Activated naive CD4-positive, alpha-beta T cell (primary cell): ENCODE measurements at regions not wholly inside any gene's neighbourhood (a gene's known extent, or its start where the extent isn't known, plus 50 kb on each side); places are given as distances from the start of the nearest gene placed in this dataset.

Experiments used
- DNase-seq, 4 experiments: peaks; one replicate each; lab custom pipeline; 2025; lab: John Stamatoyannopoulos, UW

DNA sequence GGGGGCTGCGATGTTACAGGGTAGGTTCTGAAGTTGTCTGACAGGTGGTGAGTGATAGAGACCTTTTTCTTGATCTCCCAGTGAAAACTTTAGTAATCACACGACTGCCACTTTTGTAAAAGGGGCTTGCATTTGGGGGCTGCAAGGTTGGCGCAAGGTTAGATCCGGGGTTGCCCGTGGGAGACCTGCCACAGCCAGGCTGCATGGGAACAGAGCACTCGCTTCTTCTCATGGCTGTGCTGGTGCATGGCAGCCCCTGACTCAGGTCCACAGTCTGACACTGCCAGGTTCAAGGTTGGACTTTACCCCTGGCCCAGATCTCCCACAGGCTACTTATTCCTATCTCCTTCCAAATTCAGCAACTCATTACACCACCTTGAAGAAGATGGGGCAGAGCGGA is 1190.4 kb downstream of the UQCRFS1 start:
- no peak for DNase-seq

DNA sequence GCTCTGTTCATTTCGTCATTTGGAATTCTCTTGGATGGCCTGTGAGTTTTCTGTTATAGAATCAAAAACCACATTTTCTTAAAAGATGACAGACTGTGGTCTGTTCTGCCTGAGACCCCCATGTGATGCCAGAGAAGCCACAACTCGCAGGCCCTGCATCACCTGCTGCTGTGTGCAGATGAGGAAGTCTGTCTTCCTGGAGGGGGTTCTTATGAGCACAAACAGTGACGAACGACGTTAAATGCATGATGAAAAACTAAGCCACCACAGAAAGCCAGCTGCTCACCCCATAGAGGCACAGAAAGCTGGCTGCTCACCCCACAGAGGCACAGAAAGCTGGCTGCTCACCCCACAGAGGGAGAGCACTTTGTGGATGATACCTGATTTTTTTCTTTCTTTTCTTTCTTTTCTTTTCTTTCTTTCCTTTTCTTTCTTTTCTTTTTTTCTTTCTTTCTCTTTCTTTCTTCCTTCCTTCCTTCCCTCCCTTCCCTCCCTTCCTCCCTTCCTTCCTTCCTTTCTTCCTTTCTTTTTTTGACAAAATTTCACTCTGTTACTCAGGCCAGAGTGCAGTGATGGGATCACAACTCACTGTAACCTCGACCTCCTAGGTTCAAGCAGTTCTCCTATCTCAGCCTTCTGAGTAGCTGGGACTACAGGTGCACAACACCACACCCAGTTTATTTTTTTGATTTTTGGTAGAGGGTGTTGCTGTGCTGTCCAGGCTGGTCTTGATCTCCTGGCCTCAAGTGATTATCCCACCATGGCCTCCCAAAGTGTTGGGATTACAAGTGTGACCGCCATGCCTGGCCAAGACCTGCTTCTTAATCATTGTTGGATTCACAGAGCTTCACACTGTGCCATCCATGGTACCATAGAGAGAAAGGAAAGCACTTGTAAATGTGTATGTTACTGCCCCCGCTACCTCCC is 1191.4 kb downstream of the UQCRFS1 start:
- no peak for DNase-seq

DNA sequence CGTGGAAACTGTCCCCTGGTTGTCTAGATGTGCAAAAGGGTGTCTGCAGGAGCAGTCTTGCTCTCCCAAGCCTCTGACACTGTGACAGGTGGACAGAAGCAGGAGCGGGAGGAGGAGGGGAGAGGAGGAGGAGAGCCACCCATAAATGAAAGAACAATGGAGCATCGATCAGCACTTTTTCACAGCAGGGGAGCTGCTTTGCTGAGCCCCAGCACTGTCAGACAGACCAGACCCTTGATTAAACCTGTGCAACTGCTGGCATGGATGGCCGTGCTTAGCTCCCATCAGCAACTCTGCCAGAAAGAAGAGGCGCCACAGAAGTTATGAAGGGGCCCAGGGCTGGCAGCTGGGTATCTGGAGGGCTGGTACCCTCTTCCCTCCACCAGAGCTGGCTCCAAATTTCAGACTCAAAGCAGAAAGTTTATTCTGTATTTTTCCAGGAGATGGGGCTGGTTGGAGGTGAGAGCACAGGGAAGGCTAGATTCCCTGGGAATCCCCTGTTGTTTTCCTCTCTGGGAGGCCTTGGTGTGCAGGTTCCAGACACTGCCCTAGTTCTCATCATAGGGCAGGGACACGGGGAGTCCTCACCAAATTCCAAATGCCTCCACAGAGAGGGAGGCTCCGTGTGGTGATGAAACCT is 1192.2 kb downstream of the UQCRFS1 start:
- no peak for DNase-seq

DNA sequence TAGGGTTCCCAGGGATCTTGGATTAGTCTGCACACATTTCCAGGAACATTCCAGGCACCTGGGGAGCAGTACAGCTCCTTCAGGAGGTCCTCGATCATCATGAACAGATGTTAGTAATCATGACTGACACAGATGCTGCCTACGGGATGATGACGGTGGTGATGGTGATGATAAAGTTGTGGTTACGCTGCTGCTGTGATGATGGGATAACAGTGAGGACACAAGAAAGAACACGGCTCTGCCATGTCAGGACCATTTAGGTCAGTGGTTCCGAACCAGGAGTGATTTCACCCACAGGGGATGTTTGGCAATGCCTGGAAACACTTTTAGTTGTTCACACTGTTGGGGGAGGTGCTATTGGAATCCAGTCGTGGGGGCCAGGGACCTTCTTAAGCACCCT is 1193.0 kb downstream of the UQCRFS1 start:
- no peak for DNase-seq

DNA sequence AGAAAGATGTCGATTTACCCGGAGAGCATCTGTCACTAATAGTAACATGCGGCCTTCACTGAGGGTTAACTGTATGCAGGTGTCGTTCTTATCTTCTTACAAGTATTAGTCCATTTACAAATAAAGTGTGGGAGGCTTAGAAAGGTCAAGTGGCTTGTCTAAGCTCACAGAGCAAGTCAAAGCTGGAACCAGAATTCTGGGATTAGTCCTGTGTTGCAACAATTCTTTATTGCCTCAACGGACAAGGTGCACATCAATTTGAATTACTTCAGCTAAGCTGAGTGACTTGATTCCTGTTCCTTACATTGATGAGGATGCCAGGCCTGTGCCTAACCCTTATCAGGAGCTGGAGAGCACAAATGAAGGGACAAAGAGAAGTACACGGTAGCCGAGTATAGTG is 1193.6 kb downstream of the UQCRFS1 start:
- no peak for DNase-seq

DNA sequence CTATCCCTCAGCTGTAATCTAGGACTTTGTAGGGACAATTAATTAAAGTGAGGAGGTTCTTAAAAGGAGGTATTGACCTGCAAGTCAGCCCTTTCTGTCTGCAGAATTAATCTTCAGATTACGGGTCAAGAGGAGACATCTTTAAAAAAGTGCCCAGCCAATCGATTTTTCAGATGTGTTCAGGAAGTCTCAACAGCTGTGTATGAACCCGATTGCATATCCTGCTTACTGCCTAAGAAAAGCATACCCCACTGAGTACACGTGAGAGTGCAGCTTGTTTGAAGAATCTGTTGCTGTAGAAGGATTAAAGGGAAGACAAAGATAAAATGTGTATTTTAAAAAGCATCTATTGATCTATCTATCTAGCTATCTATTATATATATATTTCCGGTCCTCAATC is 1194.5 kb downstream of the UQCRFS1 start:
- DNase-seq = no peak

DNA sequence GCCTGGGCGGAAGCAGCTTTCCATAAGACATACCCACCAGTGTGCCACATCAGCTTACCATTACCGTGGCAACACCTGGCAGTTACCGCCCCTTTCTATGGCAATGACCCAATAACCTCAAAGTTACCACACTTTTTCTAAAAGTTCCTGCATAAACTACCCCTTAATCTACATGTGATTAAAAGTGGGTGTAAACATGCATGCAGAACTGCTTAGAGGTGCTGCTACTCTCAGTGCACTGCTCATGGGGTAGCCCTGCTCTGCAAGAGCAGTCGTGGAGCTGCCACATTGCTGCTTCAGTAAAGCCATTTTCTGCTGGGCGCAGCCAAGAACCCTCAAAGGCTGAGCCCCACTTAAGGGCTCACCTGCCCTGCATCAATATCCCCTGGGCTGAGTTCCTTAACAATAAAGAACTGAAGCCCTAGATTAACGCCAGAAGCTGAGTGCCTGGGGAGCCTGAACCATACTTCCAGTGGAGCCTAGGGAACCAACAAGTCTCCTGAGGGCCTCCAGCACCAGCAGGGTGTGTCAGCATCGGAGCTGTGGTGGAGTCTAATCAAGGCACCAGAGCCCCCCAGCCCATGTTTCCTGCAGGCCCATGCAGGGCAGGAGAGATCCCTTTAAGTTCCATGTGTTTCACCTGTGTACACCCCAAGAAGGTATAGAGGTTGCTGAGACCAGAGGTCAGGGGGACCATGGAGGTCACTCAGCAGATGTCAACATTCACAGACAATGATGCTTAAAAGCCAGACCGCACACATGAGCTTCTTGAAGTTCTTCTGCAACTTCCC is 1198.1 kb downstream of the UQCRFS1 start:
- no peak for DNase-seq

DNA sequence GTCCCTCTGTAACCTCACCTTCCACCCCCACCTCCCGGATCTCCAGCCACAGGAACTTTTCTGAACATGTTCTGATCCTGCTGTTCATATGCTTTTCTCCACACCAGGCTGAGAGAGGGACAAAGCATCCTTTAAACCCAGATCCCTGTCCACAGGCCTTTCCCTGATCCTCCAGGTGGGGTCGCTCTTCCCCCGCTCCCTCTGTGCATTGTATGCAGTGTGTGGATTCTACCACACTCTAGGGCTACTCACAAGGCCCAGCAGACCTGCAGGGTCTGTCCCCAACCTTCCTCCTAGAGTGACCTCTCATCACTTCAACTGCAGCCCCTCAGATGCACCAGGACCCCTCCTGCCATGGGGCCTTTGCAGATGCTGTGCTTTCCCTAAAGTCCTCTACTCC is 1200.6 kb downstream of the UQCRFS1 start:
- DNase-seq = no peak

DNA sequence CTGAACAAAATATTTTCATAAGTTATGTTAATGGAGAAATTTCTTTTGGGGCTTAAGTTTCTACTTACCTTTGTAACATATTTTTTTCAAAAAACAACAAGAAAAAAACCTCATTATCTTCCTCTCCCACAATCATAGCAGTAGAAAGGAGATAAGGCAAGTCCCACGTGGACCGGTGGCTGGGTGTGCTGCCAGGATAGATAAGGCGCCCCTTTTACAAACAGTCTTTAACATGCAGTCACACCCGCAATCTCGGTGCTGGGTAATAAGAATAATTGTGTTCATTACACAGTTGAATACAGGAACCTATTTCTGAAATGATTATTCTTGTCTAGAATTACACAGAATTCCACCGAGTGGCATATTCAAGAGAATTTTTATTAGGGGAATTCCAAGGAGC is 1202.3 kb downstream of the UQCRFS1 start:
- DNase-seq = no peak

DNA sequence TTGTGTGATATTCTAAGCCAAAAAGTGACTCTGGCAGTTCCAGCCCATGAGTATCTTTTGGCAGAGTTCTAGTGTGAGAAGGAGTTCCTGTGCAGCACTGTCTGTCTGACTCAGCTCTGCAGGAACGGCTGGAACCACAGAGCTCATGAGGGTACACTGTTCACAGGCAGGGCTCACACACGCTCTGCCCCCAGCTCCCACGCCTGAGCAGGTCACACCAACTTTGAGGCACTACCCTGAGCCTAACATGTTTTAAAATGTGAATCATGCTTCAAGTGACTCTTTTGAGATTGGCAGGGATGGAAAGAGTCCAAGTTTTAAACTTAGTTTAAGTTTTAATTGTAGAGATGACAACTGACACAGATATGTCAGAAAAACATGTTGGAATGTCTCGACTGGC is 1203.3 kb downstream of the UQCRFS1 start:
- no peak for DNase-seq

DNA sequence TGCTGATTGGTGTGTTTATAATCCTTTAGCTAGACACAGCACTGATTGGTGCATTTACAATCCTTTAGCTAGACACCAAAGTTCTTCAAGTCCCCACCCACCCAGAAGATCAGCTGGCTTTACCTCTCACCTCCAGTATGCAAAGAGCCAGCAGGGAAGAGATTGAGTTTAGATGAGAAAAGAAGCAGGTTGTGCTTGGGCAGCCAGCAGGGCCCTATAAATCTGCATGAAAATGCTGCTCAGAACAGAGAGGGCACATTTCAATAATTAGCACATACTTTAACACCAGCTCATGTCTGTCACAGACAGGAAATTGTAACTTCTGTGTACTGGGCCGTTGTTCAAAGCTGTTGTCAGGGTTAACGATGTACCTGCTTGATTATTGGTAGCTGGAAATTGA is 1204.3 kb downstream of the UQCRFS1 start:
- no peak for DNase-seq

DNA sequence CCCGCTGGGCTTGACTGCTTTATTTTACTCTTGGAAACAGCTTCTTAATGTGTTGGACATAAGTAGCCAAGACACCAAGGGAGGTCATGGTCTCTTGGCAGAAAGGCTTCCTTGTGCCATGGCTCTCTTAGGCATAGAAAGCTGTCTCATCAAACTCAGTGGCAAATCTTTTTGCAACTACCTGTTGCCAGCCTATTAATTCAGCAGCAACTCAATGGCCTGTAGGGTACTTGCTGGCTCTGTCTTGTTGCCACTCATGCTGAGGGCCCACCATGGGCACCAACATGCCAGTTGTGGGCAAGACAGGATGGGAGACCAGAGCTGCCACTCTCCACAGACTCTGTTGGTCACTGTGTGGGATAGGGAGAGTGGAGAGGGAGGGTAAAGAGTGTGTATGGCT is 1209.4 kb downstream of the UQCRFS1 start:
- DNase-seq = no peak

DNA sequence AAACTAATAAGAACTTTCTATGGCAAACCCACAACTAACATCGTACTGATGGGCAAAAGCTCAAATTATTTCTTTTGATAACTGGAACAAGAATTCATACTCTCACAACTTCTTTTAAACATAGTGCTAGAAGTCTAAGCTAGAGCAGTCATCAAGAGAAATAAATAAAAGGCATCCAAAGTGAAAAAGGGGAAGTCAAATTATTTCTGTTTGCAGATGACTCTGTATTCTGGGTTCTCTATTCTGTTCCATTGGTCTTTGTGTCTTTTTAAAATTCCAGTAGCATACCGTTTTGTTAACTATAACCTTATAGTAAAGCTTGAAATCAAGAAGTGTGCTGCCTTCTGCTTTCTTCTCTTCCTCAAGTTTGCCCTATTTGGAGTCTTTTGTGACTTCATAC is 1215.9 kb downstream of the UQCRFS1 start:
- DNase-seq = no peak

DNA sequence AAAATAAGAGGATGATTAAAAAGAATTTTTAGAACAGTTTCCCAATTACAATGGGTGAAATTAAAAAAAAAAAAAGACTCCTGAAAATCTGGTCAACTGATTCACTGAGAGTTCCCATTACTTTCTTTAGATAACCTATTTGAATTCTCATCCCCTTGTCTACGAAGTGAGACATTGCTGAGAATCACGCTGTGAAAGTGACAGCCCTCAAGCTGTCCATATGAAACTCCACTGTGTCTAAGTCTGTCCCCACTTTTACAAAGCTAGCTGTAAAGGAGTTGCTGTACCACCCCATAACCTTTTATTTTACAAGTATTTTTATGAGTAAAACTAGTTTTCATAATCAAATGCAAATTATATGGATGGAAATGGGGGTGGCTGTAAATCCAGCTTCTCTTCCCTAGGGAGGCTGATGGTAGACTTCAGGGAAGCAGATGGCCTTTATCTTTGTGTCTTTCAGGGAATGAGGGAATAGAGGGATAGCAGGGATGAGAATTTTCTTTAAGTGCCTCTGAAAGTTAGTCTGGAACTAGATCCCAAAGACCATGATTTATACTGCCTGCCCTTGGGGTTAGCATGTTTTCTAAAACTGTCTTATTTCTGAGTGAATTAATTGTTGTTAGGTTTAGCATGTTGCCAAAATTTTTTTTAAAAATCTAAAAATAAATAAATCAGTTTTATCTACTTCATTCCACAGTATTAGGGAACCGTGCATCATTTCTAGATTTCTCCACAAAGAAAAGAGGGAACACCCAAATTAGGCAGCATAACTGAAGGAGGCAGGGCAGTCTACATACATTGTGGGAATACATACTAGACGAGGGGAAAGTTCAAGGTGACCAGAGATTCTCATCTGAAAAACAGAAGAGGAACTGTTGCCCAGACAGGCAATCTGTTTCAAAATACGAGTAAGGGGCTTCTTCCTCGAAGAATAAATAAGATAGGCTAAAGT is 1219.1 kb downstream of the UQCRFS1 start:
- DNase-seq = no peak

DNA sequence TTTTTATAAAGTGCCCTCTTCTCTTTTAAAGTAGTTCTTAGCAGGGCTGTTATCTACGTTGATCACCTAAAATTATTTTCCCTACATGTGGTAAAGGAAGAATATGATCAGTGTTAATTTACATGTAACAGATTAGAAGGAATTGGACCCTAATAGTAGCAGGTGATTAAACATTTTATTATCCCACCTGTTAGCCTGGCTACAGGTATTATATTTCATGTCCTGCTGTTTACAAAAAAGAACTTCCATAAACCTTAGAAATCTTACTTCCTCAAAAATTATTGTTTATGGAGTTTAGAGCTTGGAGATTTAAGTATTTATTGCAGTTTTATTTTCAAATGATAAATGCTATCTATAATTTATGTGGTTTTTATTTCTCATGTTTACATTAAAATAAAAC is 1226.7 kb downstream of the UQCRFS1 start:
- DNase-seq = no peak

DNA sequence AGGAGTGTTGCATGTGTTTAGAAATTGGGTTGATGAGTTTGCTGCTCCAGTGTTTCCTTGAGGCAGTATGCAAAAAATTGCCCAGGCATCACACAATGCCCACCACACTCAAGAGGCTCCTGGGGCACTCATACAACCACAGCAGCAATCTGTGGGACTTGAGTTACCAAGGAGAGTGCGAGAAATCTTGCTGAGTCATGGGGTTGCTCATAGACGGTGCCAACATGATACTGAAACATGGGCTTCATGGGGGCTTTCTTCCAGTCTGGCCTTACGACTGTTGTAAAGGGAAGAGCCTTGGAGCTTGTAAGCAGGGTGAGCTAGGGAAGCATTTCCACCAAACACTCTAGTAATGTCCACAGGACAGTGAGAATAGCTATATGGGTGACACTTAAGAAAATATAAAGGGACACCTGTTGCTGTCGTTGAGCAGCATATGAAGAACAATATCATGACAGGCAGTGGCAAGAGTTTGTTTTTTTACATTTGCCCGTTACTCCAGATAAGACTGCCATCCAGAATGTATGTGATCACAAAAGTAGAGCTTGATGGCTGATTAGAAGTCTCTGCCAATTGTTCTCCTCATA is 1237.4 kb downstream of the UQCRFS1 start:
- no peak for DNase-seq

DNA sequence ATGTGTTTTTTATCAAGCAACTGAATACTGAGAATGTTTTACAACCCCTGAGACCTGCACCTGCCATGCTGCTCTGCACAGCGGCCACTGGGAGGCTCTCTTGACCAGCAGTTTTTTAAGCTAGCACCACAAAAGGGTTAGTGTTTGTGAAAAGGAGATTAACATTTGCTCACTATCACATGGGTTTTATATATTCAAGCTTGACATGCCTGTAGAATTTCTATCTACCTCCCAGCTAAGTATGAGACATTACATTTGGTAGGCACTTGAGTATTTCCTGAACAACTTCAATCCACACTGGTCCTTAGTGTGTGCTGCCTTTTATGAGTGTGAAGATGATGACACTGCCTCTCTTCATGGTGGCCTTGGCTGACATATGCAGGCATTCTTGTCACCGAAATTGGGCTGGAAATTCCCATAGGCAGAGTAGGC is 1238.9 kb downstream of the UQCRFS1 start:
- no peak for DNase-seq

DNA sequence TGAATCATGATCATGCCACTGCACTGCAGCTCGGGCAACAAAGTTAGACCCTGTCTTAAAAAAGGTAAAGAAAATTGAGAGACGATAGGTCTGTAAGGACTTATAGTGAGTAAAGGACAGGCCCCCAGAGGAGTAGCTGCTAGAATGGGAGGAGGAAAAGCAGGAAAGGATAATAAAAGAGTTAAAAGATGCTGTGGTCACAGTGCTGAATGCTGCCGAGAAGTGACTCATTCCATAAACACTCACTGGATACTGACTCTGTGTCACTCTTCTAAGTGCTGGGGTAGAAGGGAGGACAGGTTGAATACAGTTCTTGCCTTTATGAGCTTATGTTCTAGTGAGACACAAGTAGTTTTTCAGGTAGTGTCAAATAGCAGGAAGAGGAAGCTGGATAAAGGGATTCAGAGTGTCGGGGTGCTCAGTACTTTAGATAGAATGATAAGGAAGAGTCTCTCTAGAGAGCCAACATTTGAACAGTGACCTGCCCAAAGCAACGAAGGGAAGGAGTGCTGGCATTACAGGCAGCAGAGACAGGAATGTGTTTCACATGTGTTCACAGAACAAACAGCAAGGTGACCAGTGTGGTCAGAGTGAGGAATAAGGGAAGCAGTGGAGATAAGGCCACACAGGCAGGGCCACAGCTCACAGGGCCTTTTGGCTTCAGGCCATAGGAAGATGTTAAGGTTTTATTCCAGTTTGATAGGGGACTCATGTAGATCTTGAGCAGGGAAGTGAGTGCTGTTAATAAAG is 1240.5 kb downstream of the UQCRFS1 start:
- DNase-seq = no peak

DNA sequence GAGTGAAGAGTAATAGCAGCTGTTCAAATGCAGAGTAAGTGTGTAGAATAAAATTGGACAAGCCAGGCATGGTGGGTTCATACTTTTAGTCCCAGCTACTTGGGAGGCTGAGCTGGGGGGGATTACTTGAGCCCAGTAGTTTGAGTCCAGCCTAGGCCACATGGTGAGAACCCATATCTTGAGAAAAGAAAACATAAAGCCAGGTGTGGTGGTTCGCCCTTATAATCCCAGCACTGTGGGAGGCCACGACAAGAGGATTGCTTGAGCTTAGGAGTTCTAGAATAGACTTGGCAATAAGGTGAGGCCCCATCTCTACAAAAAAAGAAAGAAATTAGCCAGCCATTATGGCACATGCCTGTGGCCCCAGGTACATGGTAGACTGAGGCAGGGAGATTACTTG is 1241.1 kb downstream of the UQCRFS1 start:
- DNase-seq = no peak

DNA sequence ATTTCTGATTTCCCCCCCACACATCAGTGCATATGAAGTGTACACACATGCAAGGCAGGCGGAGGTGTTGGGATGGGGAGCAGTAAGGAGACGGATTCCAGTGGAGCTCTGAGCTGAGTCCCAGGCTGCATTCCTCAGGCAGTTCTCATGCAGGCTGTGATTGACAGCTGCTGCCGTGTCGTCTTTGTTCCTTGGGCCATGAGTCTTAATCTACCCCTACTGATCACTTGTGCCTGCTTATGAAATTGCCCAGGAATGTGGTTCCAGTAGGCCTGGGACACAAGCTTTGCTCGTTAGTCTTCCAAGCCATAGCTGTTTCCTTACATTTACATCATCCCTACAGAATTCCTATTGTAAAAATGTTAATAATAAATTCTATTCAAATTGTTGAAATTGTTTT is 1241.9 kb downstream of the UQCRFS1 start:
- no peak for DNase-seq
